ENCODE measurements at regions not wholly inside any gene's neighbourhood (a gene's known extent, or its start where the extent isn't known, plus 50 kb on each side); places are given as distances from the start of the nearest gene placed in this dataset.

- TF ChIP-seq CTCF (IDR thresholded peaks at IDR 0.05; ENCODE audit: low read length) = no peak
- no peak for TF ChIP-seq EZH2 (IDR thresholded peaks at IDR 0.05; ENCODE audit: borderline replicate concordance, low read length)
Observed at GRCh38 chr2:160701822-160702221, 208.2 kb upstream of the RBMS1 start.
